H1 (cell line): ENCODE measurements at regions not wholly inside any gene's neighbourhood (a gene's known extent, or its start where the extent isn't known, plus 50 kb on each side); places are given as distances from the start of the nearest gene placed in this dataset.
A peak's percentile ranks its signal among the peaks of the same experiment; 100 is the strongest.

ENCODE experiments used
- CTCF ChIA-PET: fragments of 300-600 bp; sonication (Branson Sonifier 250); formaldehyde crosslinking; loops from one replicate; lab custom pipeline; 2021; ENCODE audit not compliant: partially characterized antibody; lab: Charles Lee
- POLR2A ChIA-PET: fragments of 300-600 bp; sonication (Branson Sonifier 250); formaldehyde crosslinking; loops from one replicate; lab custom pipeline; 2021; ENCODE audit warnings: inconsistent platforms; ENCODE audit not compliant: partially characterized antibody; lab: Charles Lee
- DNase-seq, 2 experiments: peaks; one replicate each; pipeline versions ENCODE4 v3.0.0 to v3.0.0-alpha.2; 2010 to 2022; ENCODE audit warnings: low spot score in 2 of 2, low read depth in 1 of 2, mixed read lengths in 1 of 2
- FAIRE-seq: peaks from 2 replicates; lab custom pipeline; 2011; peaks lifted over from hg19 to GRCh38; lab: Jason Lieb, UNC
- H2AFZ ChIP-seq: 2 replicates; pipeline ENCODE4 v1.8.1; 2012; ENCODE audit warnings: low read length, inconsistent platforms
- H2AK5ac ChIP-seq: 2 replicates; pipeline ENCODE4 v1.6.1; 2013; ENCODE audit warnings: low read depth, low read length
- H2BK120ac ChIP-seq: replicated peaks from 2 replicates; pipeline ENCODE3; 2013; ENCODE audit warnings: low read depth, low read length, inconsistent platforms
- H2BK12ac ChIP-seq: 2 replicates; pipeline ENCODE4 v1.6.1; 2013; ENCODE audit warnings: low read depth, low read length
- H2BK15ac ChIP-seq: 2 replicates; pipeline ENCODE4 v1.6.1; 2013; ENCODE audit warnings: low read length
- H2BK20ac ChIP-seq: 2 replicates; pipeline ENCODE4 v1.6.1; 2013; ENCODE audit warnings: low read length
- H2BK5ac ChIP-seq: 2 replicates; pipeline ENCODE4 v1.6.1; 2013; ENCODE audit warnings: low read depth, low read length
- H3K14ac ChIP-seq: 2 replicates; pipeline ENCODE4 v1.6.1; 2013; ENCODE audit warnings: inconsistent platforms; ENCODE audit not compliant: insufficient read length
- H3K18ac ChIP-seq: 2 replicates; pipeline ENCODE4 v1.6.1; 2013; ENCODE audit warnings: low read length; ENCODE audit errors: extremely low read depth
- H3K23ac ChIP-seq: 2 replicates; pipeline ENCODE4 v1.6.1; 2013; ENCODE audit warnings: inconsistent platforms; ENCODE audit not compliant: insufficient read length
- H3K23me2 ChIP-seq: 2 replicates; pipeline ENCODE4 v1.6.1; 2013; ENCODE audit warnings: low read depth, low read length
- H3K27ac ChIP-seq: 2 replicates; pipeline ENCODE4 v1.6.1; 2011; ENCODE audit warnings: low read depth, low read length, inconsistent platforms
- H3K27me3 ChIP-seq, 4 experiments: replicated peaks in 1 of 4; 1 replicate in 1 of 4; 2 replicates in 3 of 4; pipeline versions ENCODE4 v1.6.1 to v1.8.1; 2011 to 2013; ENCODE audit warnings: low read length in 3 of 4, mild to moderate bottlenecking in 3 of 4, inconsistent platforms in 2 of 4, mixed read lengths in 2 of 4, moderate library complexity in 1 of 4; ENCODE audit not compliant: control insufficient read depth in 3 of 4, insufficient read depth in 3 of 4; ENCODE audit errors: extremely low read depth in 1 of 4
- H3K36me3 ChIP-seq, 4 experiments: 2 replicates each; pipeline versions ENCODE4 v1.6.1 to v1.8.1; 2011 to 2013; ENCODE audit warnings: mild to moderate bottlenecking in 4 of 4, low read length in 3 of 4, moderate library complexity in 2 of 4, control low read depth in 1 of 4, inconsistent platforms in 1 of 4; ENCODE audit not compliant: insufficient read depth in 4 of 4, control insufficient read depth in 2 of 4
- H3K4ac ChIP-seq: replicated peaks from 2 replicates; pipeline ENCODE3; 2013; ENCODE audit warnings: low read length, low read depth, mixed read lengths, inconsistent platforms; ENCODE audit not compliant: insufficient read length
- H3K4me1 ChIP-seq, 4 experiments: replicated peaks in 1 of 4; 1 replicate in 1 of 4; 2 replicates in 3 of 4; pipeline versions ENCODE4 v1.6.1 to v1.8.1; 2011 to 2013; ENCODE audit warnings: low read length in 3 of 4, inconsistent platforms in 2 of 4, mixed read lengths in 1 of 4; ENCODE audit not compliant: insufficient read depth in 4 of 4, control insufficient read depth in 3 of 4
- H3K4me2 ChIP-seq, 2 experiments: 2 replicates each; pipeline versions ENCODE4 v1.6.1 to v1.8.1; 2011 to 2013; ENCODE audit warnings: low read depth in 2 of 2, low read length in 2 of 2, control low read depth in 1 of 2, inconsistent platforms in 1 of 2, mild to moderate bottlenecking in 1 of 2; ENCODE audit not compliant: insufficient read depth in 1 of 2
- H3K4me3 ChIP-seq, 4 experiments: fragments of 200-600, 300-600 bp in 1 of 4; sonication (generic), shearing (Covaris generic), sonication (Bioruptor Twin) in 1 of 4; 2 replicates each; pipeline versions ENCODE4 v1.5.1 to v1.8.1; 2011 to 2016; ENCODE audit warnings: low read length in 4 of 4, low read depth in 3 of 4, control low read depth in 2 of 4, inconsistent platforms in 2 of 4, mild to moderate bottlenecking in 2 of 4, mixed read lengths in 1 of 4, moderate library complexity in 1 of 4; ENCODE audit not compliant: insufficient read depth in 2 of 4; ENCODE audit errors: extremely low read depth in 1 of 4
- H3K56ac ChIP-seq: replicated peaks from 2 replicates; pipeline ENCODE3; 2013; ENCODE audit warnings: low read depth, mild to moderate bottlenecking, mixed read lengths, low read length, inconsistent platforms; ENCODE audit not compliant: insufficient read length
- H3K79me1 ChIP-seq: 2 replicates; pipeline ENCODE4 v1.6.1; 2013; ENCODE audit warnings: low read depth, low read length, control low read depth
- H3K79me2 ChIP-seq, 2 experiments: 2 replicates each; pipeline versions ENCODE4 v1.6.1 to v1.8.1; 2012 to 2013; ENCODE audit warnings: low read length in 2 of 2, mild to moderate bottlenecking in 2 of 2, inconsistent platforms in 1 of 2; ENCODE audit not compliant: insufficient read depth in 2 of 2, control insufficient read depth in 1 of 2
- H3K9ac ChIP-seq, 4 experiments: replicated peaks in 1 of 4; 1 replicate in 1 of 4; 2 replicates in 3 of 4; pipeline versions ENCODE4 v1.6.1 to v1.8.1; 2011 to 2013; ENCODE audit warnings: low read depth in 3 of 4, low read length in 3 of 4, control low read depth in 2 of 4, mild to moderate bottlenecking in 2 of 4, moderate library complexity in 2 of 4, inconsistent platforms in 1 of 4; ENCODE audit errors: extremely low read depth in 1 of 4
- H3K9me3 ChIP-seq, 2 experiments: 2 replicates each; pipeline versions ENCODE4 v1.6.1 to v1.8.1; 2012 to 2013; ENCODE audit warnings: mild to moderate bottlenecking in 2 of 2, moderate library complexity in 2 of 2, control low read depth in 1 of 2, inconsistent platforms in 1 of 2, low read depth in 1 of 2, low read length in 1 of 2, mixed read lengths in 1 of 2; ENCODE audit not compliant: insufficient read depth in 2 of 2
- H4K20me1 ChIP-seq, 2 experiments: replicated peaks in 1 of 2; 2 replicates each; pipeline versions ENCODE3 to v1.8.1; 2011 to 2013; ENCODE audit warnings: inconsistent platforms in 2 of 2, low read length in 2 of 2, mild to moderate bottlenecking in 1 of 2; ENCODE audit not compliant: insufficient read depth in 2 of 2, control insufficient read depth in 1 of 2
- H4K5ac ChIP-seq: 2 replicates; pipeline ENCODE4 v1.6.1; 2013; ENCODE audit warnings: low read length, low read depth, mixed read lengths, inconsistent platforms; ENCODE audit not compliant: insufficient read length
- H4K8ac ChIP-seq: 2 replicates; pipeline ENCODE4 v1.8.0; 2013; ENCODE audit warnings: mild to moderate bottlenecking, moderate library complexity, low read length, inconsistent platforms; ENCODE audit not compliant: insufficient read depth; ENCODE audit errors: extremely low read depth
- H4K91ac ChIP-seq: replicated peaks from 2 replicates; pipeline ENCODE3; 2013; ENCODE audit warnings: low read length, mixed read lengths, inconsistent platforms; ENCODE audit not compliant: insufficient read length
- ASH2L ChIP-seq: fragments of 200-600, 300-600 bp; sonication (generic); IDR thresholded peaks from one replicate; pipeline ENCODE4 v1.7.1; 2017; ENCODE audit warnings: low read length
- BCL11A ChIP-seq, 2 experiments: IDR thresholded peaks; one replicate each; pipeline ENCODE4 v1.6.1; 2011; ENCODE audit warnings: low read depth in 2 of 2, low read length in 2 of 2, mild to moderate bottlenecking in 2 of 2
- CBX5 ChIP-seq: fragments of 300-800, 300-1000 bp; sonication (generic); IDR thresholded peaks from 2 replicates; pipeline ENCODE4 v1.7.1; 2016; ENCODE audit warnings: antibody characterized with exemption, low read length, low read depth
- CHD1 ChIP-seq: IDR thresholded peaks from 2 replicates; pipeline ENCODE4 v1.6.1; 2012; ENCODE audit warnings: low read depth, low read length, improper control_type of control experiment
- JUN ChIP-seq: IDR thresholded peaks from 2 replicates; pipeline ENCODE4 v1.6.1; 2011; ENCODE audit warnings: low read depth, mild to moderate bottlenecking, improper control_type of control experiment, low read length
- NRF1 ChIP-seq: IDR thresholded peaks from 2 replicates; pipeline ENCODE4 v1.6.1; 2011; ENCODE audit warnings: mild to moderate bottlenecking, low read depth, low read length, improper control_type of control experiment
- POLR2A ChIP-seq, 2 experiments: IDR thresholded peaks; 1 replicate in 1 of 2; 2 replicates in 1 of 2; pipeline ENCODE4 v1.6.1; 2011; ENCODE audit warnings: low read depth in 2 of 2, low read length in 2 of 2, mild to moderate bottlenecking in 2 of 2; ENCODE audit errors: control extremely low read depth in 1 of 2
- RBBP5 ChIP-seq: IDR thresholded peaks from 2 replicates; pipeline ENCODE4 v1.7.1; 2012; ENCODE audit warnings: low read depth, mild to moderate bottlenecking, inconsistent platforms, low read length, moderate library complexity, borderline replicate concordance
- SAP30 ChIP-seq: fragments of 300-600 bp; sonication (generic); IDR thresholded peaks from 2 replicates; pipeline ENCODE4 v1.7.1; 2012; ENCODE audit warnings: low read length, moderate library complexity, mild to moderate bottlenecking, inconsistent platforms; ENCODE audit not compliant: insufficient read depth, insufficient replicate concordance
- SIN3A ChIP-seq, 2 experiments: IDR thresholded peaks in 1 of 2; conservative IDR thresholded peaks in 1 of 2; 2 replicates each; pipeline ENCODE4 v1.6.1; 2011 to 2012; ENCODE audit warnings: low read length in 2 of 2, improper control_type of control experiment in 1 of 2, low read depth in 1 of 2, mild to moderate bottlenecking in 1 of 2
- SRF ChIP-seq: IDR thresholded peaks from 2 replicates; pipeline ENCODE4 v1.6.1; 2011; ENCODE audit warnings: mild to moderate bottlenecking, low read depth, low read length, moderate library complexity
- TAF1 ChIP-seq: IDR thresholded peaks from 2 replicates; pipeline ENCODE4 v1.6.1; 2011; ENCODE audit warnings: mild to moderate bottlenecking, low read depth, low read length
- WGBS, 2 experiments: shearing (Covaris generic) in 1 of 2; methylation state at CpG; one replicate each; pipeline versions ENCODE4 v1.1.6 to v1.1.7; 2013 to 2015; ENCODE audit warnings: low lambda C conversion rate in 2 of 2, mixed read lengths in 2 of 2, inconsistent platforms in 1 of 2, low coverage in 1 of 2, missing lambda C conversion rate in 1 of 2; ENCODE audit not compliant: insufficient replicate concordance in 2 of 2, insufficient coverage in 1 of 2, insufficient read length in 1 of 2; ENCODE audit errors: extremely low coverage in 1 of 2, missing lambda C conversion rate in 1 of 2; 5-methylcytosine and 5-hydroxymethylcytosine counted together

DNA sequence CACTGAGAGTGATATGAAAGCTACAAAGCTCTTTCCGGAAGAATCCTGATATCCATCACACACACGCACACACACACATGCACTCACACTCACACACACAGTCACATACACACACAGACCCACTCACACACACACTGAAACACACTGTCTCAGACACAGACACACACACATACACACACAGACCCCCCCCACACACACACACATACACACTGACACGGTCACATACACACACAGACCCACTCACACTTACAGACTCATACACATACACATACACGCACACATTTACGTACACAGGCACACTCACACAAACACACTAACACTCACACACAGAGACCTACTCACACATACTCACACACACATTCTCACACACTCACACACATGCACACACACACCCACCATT is 58.6 kb downstream of the LIG4 start:
- peak overlapping the region; percentile 82; the same call in 1 of the 2 replicates for H2BK12ac ChIP-seq
- TF ChIP-seq SAP30, result no peak
- no peak for TF ChIP-seq SIN3A (conservative IDR thresholded peaks at IDR 0.05 in 1 of 2, IDR thresholded peaks at IDR 0.05 in 1 of 2; ENCODE audit: low read depth in 1 of 2, low read length in 2 of 2)
- no peak for TF ChIP-seq RBBP5
- no peak for TF ChIP-seq SRF
- no peak for TF ChIP-seq CBX5
- no peak for TF ChIP-seq POLR2A (IDR thresholded peaks at IDR 0.05; ENCODE audit: control extremely low read depth in 1 of 2, low read depth in 2 of 2, low read length in 2 of 2)
- TF ChIP-seq ASH2L, result no peak
- TF ChIP-seq CHD1, result no peak
- TF ChIP-seq TAF1, result no peak
- no peak for TF ChIP-seq BCL11A (IDR thresholded peaks at IDR 0.05; ENCODE audit: low read depth in 2 of 2, low read length in 2 of 2)
- TF ChIP-seq NRF1, result no peak
- no peak for TF ChIP-seq JUN
- TF ChIP-seq, all 59 proteins: peak for 0
- no peak overlapping the region for H2AFZ ChIP-seq
- H3K79me1 ChIP-seq, result no peaks in the 10 kb centered on the region
- POLR2A ChIA-PET, result no interaction called here
- 95% methylated on average over 5 of the region's 5 CpGs; no CpG with 5 or more reads in 1 of the 2 experiments for WGBS, 2 experiments
- H3K9ac ChIP-seq, result no peak overlapping the region; a peak in 1 of 7 replicates
- CTCF ChIA-PET, result interaction anchor here (0.9 to 5.5 kb wide), 18 partner anchors 8 to 953 kb away, joined by 3 to 79 read pairs (median 5); no protein-coding TSS in a partner anchor
- H4K8ac ChIP-seq, result no peak overlapping the region
- H3K9me3 ChIP-seq, result peaks cover 5 to 6% of the 10 kb centered on the region in 2 experiments; a peak in 2 of 4 replicates
- no peak overlapping the region for H2BK120ac ChIP-seq
- H3K27ac ChIP-seq, result no peak overlapping the region
- H2BK5ac ChIP-seq, result no peak overlapping the region
- peak overlapping the region; percentile 96; the same call in 1 of the 2 replicates for H2AK5ac ChIP-seq
- no peak overlapping the region for H4K91ac ChIP-seq
- H3K36me3 ChIP-seq, result no peaks in the 10 kb centered on the region
- H3K56ac ChIP-seq, result no peak overlapping the region
- H4K5ac ChIP-seq, result no peak overlapping the region
- no peak overlapping the region for H3K4me2 ChIP-seq
- H4K20me1 ChIP-seq, result peaks cover 0 to 2% of the 10 kb centered on the region in 2 experiments
- no peak for DNase-seq
- H3K23ac ChIP-seq, result no peak overlapping the region
- H3K14ac ChIP-seq, result no peak overlapping the region
- H2BK20ac ChIP-seq, result no peak overlapping the region
- no peak overlapping the region for H3K4me3 ChIP-seq
- peak overlapping the region; percentile 37; the same call in 1 of the 2 replicates for H2BK15ac ChIP-seq
- H3K4ac ChIP-seq, result no peak overlapping the region
- H3K27me3 ChIP-seq, result no peaks in the 10 kb centered on the region
- no peaks in the 10 kb centered on the region for H3K79me2 ChIP-seq
- FAIRE-seq, result no peak
- no peaks in the 10 kb centered on the region for H3K4me1 ChIP-seq
- H3K23me2 ChIP-seq, result peaks cover 4% of the 10 kb centered on the region; the same call in 1 of the 2 replicates
- no peak overlapping the region for H3K18ac ChIP-seq
